GM18511 (cell line): ENCODE measurements at regions not wholly inside any gene's neighbourhood (a gene's known extent, or its start where the extent isn't known, plus 50 kb on each side); places are given as distances from the start of the nearest gene placed in this dataset.

Source experiments
- ATAC-seq: cut with Tn5 transposase; IDR thresholded peaks from one replicate; pipeline ENCODE4 v1.9.1; 2021; ENCODE audit warnings: mild to moderate bottlenecking, moderate library complexity; ENCODE audit not compliant: unreplicated experiment

DNA sequence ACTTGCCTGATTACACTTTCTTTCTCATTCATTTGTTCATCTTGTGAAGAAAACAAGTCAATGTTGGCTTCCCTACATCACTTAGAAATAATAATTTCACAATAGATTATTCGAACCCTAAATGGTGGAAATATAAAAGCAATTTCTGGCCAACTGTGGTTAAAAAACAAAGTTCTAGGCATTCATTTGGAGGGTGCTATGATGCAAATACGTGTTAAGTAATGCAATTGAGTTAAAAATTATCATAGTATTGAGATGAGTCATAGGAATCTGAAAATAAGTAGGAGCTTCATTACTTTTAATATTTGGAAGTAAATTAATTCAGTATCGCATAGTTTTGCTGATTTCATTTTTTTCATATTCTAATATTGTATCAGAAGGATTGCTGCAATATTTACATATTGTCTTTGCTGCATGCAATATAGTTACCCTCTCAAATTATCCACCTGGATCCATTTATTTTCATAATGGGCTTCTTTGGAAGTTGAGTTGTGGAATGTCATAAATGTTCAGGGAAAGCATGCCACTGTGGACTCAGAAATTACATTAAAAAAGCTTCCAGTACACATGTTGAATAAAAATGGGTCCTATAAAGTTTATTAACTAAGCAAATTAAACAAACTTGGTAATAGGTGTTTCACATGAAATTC is 647.7 kb upstream of the WWC1 start:
- ATAC-seq = no peak

DNA sequence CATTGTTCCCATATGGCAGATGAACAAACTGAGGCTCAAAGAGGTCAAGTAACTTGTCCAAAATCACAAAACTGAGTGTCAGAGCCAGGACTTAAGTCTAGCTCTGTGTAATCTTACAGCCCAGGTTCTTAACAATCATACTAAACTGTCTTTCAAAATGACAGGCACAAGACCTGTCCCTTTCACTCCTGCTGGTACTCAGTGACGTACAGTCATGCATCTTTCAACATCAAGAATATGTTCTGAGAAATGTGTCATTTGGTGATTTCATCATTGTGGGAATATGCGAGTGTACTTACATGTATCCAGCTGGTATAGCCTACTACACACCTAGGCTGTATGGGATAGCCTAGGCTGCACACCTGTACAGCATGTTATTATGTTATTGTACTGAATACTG is 646.8 kb upstream of the WWC1 start:
- ATAC-seq = no peak

DNA sequence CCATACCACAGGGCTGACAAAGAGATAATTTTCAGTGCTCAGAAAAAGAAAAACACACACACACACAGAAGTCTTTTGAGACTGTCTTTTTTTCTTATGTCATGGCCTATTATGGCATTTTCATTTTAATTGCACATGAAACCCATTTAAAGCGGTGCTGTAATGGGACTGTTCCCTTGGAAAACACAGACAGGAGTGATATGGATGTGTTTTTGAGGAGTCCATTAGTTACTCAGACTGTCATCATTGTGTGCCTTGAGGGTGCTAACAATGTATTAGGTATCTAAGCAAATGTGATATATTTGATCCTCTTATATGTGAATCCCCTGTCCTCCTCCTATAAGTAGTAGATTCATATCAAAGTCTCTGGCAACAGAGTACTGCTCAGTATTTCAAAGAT is 642.0 kb upstream of the WWC1 start:
- no peak for ATAC-seq

DNA sequence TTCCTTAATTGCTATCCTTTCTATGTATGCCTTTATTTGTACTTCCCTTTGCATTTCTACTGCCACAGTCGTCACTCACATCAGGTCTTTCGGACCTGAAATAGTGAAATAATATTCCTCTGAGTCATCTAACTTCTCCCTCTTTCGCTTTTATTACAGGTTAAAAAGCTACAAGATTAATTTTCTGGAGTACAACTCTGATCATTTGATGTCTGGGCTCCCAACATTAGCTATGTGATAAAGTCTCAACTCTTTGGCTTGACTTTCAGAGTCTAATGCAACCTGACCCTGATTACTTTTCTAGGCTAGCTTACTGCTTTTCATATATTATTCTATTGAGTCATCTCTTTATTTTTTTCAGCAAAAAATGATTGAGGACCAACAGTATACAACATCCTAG is 638.8 kb upstream of the WWC1 start:
- ATAC-seq = no peak

DNA sequence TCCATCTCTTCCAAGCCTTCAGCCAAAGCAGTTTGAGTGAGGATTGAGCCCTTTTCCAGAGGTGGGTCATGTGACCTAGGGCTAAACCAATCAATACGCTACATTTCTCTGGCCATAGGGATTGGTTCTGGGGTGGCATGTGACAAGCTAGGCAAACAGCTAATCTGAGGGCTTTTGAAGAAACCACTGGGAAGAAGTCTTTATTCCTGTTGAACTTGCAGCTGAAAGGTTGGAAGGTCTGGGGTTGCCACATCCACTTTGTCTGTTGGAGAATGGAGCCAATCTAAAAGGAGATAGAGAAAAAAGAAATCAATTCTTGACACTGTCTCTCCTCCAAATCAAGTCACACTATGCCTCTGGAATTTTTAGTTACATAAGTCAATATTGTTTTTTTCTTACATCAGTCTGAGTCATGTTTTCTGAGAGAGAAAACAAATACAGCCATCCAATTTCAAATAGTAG is 637.8 kb upstream of the WWC1 start:
- ATAC-seq = no peak

DNA sequence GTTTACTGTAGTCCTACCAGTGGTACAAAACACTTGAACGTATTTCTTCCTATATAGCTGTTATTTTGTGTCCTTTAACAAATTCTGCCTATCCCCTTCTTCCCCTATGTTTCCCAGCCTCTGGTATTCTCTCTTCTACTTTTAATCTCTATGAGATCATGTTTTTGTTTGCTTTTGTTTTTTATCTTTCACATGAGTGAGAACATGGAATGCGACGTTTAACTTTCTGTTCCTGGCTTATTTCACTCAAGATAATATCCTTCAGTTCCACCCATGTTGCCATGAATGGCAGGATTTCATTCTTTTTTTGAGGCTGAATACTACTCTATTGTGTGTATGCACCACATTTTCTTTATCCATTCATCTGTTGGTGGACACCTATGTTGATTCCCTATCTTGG is 634.4 kb upstream of the WWC1 start:
- no peak for ATAC-seq

DNA sequence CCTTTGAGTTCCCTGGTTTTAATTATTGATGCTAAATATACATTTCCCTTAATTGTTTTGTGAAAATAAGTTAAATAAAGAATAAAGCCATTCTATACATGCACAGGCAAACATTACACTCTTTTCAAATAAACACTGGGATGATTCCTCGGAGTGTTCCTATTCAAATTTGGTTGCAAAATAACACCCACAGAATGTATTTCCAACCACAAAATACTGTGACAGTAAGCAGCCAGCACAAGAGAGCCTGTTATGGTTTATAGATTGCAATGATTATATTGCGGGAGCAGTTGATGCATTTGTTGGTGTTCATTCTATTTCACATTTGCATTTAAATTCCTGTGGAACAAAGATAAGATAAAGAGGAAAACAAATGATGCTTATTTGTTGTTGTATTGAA is 632.6 kb upstream of the WWC1 start:
- ATAC-seq = no peak

DNA sequence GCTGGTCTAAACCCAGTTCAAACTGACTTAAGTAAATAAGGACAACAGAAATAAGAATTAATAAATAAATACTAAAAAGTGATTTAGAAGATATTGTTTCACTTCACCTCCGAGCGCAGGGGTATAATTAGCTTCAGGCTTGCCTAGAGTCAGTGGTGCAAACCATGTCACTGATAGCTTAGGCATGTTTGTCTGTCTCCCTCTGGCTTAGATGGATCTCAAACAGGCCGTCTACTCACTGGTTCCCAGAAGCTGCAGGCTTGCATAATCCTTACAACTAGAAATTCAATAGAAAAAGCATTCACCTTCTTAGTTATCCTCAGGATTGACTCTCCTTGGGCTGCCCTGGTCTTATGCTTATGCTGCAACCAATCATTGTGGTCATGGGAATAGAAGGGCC is 629.8 kb upstream of the WWC1 start:
- no peak for ATAC-seq

DNA sequence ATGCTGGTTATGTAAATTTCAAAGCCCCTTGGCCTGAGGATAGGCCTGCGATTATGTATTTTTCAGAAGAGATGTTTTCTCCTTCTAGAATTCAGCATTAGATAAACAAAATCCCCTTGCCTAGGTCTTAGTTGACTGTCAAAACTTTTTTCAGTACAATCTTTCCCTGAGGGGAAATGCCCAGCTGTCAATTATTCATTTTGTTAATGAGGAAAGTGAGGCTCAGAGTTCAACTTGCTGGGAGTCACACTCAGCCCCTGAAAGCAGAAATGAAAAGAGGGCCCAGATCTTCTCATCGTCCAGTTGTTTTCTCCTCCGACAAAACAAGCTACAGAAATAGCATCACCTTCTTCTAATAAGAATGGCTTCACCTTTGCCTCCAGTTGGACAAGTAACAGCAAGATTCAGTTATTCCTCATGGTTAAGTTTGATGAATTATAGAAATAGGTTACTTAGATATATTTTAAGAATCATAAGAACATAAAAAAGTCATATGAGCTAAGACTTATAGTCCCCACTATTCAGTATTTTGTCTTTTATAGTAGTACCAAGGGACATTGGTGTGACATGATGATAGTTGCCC is 627.1 kb upstream of the WWC1 start:
- no peak for ATAC-seq

DNA sequence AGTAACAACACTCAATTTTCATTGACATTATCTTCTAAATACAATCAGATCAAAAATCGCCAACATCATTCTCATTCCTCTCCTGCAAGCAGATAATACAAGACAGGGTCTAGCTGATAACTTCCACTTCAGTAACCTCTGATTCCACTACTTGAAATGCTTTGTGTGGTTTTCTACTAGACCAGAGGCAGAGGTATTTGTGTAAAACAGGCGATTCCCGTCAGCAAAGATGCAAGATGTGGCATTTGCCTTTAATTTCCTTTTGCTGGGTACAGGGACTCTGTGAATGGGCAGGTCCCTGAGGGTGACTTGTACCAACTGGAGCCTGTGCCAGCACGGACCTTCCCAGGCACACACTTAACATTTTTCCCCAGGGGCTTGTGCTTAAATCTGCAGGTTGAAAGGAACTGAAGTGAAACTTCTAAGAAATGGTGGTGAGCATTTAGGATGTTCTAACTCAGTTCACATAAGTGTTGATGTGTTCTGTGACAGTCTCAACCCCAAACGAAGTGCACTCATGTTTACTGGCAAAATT is 625.5 kb upstream of the WWC1 start:
- ATAC-seq = no peak

DNA sequence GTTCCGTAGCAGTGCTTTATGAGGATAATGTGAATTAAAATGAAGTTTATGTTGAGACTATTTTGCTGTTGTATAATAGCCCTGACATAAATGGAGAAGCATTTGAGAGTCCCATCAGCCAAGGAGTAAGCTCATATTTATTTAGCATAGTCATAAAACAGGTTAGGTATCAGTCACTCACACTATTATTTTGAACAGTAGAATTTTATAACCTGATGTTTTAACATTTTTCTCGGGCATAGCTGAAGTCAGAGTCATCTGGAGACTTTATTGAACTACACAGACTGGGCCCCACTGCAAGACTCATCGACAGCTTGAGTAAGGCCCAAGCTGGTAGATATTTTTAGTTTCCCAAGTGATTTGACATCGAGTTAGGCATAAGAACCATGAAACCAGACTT is 620.3 kb upstream of the WWC1 start:
- ATAC-seq = no peak

DNA sequence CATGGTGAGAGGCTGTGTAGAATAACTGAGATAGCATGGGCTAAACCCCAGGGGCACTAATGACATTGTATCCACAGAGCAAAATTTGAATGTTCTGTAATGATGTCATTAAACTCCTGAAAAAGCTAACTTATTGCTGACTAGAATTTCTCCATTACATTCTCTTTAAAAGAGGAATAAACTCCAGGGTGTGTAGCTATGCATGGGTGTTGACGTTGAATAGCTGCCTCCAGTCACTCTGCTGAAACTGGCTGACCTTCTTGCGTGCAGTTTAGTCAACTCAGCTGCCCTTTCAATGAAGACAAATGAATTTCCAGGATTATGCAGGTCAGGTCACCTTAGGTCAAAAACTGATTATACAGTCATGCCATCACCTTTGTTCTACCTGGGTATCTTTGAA is 617.5 kb upstream of the WWC1 start:
- ATAC-seq = no peak

DNA sequence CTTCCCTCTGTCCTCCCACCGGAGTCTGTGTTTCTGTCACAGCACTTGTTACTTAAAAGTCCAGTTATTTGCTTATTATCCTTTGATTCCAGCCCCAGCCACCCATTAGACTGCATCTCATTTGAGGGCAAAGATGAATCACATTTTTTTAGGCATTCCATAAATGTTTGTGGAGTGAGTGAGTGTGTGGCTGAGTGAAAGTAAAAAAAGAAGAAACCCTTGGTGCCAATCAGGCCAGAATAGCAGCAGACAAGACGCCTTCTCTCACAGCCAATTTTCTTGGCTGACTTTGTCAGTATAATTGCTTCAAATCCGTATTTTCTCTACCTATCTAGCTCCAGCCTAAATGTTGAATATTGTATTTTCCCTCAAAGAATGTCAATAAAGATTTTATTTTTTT is 613.0 kb upstream of the WWC1 start:
- ATAC-seq = no peak

DNA sequence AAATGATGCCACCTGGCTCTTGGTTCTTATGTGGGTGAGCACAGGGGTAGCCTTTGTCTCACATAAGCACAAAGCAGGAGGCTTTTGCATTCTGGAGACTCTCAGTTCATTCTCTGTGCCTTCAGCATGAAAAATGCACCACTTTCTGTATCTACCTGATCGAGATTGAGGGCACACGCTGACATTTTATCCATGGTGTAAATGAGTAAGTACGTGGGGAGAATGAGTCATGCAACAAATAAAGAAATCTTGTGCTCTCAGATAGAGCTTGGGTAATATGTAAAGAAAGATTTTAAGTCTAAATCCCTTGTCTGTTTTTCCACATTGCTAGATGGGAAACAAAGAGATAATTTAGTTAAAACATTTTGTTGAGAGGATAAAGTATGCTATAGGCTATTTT is 607.2 kb upstream of the WWC1 start:
- ATAC-seq = no peak

DNA sequence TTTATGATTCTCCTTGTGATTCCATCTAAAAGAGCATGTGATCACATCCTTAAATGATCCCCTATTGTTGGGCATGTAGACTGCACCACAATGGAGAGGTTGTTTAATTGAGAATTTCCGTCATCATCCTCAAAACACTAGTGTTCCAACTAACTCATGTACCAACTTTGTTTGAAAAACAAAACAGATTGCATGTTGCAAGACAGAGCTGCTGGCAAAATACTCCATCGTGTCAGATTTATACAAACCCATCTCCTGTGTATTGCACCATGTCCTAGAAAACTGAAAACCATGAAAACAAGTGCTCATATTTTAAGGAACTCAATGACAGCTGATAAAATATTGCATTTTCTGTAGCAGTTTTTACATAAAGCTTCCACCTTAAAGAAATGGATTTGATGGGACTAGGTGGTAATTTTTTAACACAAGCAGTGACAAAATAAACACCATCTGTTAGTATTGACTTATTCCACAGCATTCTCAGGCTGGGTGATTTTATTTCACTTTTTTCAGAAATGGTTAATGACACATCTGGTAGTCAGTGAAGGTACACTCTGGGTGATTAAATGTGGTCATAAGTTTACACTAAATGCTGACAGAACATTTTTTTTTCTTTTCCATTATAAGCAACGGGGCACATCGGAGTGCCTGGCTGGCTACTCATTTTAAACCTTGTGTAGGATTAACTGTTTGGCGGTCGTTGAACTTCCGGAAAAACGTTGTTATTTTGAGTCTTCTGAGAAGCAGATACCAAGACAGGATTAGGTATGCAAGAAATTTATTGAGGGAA is 602.9 kb upstream of the WWC1 start:
- ATAC-seq = no peak

DNA sequence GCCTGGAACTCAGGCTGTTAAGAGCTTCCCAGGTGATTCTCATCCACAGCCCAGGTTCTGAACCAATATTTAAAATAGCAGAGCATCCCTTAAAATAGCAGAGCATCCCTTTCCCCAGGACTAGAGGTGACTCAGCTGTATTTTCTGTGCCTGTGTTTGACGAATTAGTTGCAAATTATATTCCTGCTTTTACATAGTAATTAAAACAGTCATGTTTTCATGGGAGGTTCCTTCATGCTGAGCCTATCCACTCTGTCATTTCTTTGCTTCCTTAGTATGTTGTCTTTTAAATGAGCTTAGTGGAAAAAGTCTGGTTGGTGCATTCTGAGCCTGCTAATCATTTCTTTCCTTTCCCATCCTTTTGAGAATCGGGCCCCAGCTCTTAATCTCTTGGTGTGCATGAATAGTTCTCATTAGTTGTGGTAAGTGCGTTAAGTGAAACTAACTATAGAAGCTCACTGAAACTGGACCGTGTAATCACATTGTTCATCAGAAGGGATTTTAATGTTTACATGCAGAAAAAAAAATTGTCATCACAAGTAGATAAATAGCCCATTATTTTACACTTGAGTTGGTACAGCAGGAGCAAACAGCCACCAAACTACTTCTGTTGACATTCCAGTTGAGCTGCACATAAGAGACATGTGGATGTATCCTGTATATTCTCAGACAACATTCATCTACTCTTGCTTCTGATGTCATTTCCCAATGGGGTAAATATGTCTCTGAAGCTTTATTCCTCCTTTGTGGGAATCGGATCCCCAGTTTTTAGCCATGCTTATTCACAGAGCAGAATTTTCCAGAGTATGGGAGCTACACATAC is 596.9 kb upstream of the WWC1 start:
- ATAC-seq = no peak

DNA sequence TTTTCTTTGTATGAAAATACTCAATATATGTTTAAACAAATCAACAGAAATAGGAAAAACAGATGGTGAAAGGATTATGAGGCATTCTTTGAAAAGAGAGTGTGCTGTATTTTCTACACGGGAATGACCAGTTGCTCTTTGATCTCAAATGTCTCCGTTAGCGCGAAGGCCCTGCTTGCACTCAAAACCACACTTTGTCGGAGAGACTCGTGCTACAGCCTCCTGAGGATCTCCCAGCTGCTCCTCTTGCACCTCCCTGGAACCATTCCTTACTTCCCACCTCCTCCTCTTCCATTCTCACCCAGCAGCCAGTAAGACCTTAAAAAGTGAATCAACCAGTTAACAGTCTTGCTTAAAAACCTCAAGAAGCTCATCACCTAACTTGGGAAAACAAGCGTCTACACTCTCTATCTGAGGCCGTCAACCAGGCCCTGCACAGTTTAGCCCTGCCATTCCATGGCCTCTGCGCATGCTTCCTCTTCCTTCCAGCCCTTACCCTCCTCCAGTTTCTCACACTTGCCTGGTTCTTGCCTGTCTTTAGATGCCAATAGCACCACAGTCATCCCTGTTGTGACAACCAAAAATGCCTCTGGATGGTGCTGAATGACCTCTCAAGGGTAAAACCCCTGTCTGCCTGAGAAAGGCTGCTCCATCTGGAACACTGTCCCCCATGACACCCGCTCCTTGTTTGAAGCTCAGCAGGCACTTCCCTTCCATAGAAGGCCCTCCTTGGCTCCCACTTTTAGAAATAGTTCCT is 594.7 kb upstream of the WWC1 start:
- ATAC-seq = no peak

DNA sequence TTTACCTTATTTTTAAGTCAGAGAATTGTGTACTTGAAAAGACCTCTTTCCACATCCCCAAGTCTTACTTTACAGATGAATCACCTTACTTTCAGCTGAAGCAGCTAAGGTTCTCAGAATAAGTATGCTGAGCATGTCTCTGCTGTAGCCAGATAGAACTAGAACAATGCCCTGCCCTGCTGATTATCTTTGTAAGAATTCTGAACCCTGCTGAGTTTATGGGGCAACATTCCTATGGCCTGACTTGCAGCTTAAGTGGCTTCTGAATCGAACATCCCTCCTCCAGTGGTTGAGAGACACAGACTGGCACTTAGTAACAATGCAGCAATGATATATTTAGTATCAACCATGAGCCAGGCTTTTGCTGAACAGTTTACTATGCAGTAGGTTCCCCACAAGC is 592.0 kb upstream of the WWC1 start:
- ATAC-seq = no peak

DNA sequence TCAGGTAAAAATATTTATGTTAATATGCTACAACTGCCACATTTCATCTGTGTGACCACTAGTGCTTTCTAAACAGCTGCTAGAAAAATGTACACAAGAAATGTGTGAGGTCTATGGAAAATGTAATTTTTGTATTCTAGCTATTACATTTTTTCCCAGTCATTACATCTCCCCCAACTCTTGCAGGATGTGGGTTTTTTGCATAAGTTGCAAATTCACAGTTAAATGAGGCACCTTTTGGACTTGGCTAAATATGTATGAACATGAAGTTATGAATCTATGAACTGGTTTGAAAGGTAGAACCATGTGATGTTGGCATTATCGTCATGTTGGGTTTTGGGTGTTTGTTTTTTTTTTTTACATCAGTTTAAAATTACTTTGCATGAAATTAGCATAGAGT is 590.4 kb upstream of the WWC1 start:
- no peak for ATAC-seq

DNA sequence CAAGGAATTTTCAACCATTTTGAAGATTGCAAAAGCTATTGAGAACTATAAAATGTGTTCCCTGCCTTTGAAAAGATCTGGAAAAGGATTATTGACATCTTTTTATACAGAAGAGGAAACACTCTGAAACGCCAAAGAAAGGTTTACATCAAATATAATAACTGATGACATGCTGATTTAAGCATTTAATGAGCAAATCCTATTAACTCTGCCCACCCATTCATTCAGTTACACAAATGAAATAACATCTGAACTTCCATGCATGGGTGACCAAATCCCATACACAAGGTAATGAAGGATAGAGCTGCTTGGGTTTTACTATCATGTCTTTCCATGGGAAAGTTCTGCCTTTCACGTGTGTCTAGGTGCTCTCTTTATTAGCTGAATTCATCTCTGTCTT is 589.4 kb upstream of the WWC1 start:
- no peak for ATAC-seq

DNA sequence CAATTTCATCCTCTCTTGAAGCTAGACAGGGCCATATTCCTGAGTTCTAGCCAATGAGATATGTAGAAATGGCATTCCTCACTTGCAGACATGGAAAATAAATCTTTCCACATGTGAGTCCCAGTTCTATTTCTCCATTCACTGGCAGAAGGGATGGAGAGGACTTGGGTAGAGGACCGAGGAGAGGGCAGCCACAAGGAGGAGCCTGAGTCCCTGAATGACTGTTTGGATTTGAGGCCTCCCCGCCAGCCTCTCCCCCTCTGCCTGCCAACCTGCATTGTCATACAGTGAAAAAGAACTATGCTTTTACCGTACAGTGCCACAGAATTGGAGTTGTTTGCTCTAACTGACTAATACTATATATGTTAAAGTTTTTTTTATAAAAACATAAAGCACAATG is 583.0 kb upstream of the WWC1 start:
- ATAC-seq = no peak
